ENCODE measurements at regions not wholly inside any gene's neighbourhood (a gene's known extent, or its start where the extent isn't known, plus 50 kb on each side); places are given as distances from the start of the nearest gene placed in this dataset.

- DNase-seq (no peak), ATAC-seq (no peak)
- Histone ChIP-seq H3K36me3 (ENCODE audit: control insufficient read depth, insufficient read depth, low read length) (no peaks in the 10 kb centered on the region), H3K27me3 (ENCODE audit: control insufficient read depth, insufficient read depth, low read length) (no peaks in the 10 kb centered on the region), H3K4me1 (ENCODE audit: control insufficient read depth, insufficient read depth, low read length) (no peaks in the 10 kb centered on the region), H3K4me3 (ENCODE audit: low read length) (no peak overlapping the region), H3K9me3 (ENCODE audit: control insufficient read depth, insufficient read depth, low read length) (no peaks in the 10 kb centered on the region), H3K27ac (ENCODE audit: low read length) (no peak overlapping the region)
- TF ChIP-seq CTCF (IDR thresholded peaks at IDR 0.05): no peak
- Mint-ChIP-seq H3K27me3 (ENCODE audit: low read depth in 2 of 2) (peaks cover 0 to 3% of the 10 kb centered on the region in 2 donors), H3K4me3 (no peak overlapping the region), H3K4me1 (no peaks in the 10 kb centered on the region), H3K9me3 (no peaks in the 10 kb centered on the region), H3K36me3 (no peaks in the 10 kb centered on the region), H3K27ac (no peak overlapping the region)
- 94% methylated on average over 14 of the region's 14 CpGs for WGBS (ENCODE audit: insufficient coverage)
- intact Hi-C loops (cut with micrococcal nuclease): no loop called here
These were observed 245.7 kb downstream of the PSAT1 start for GRCh38 chr9:78542491-78543181.

GRCh38 chr9:78543353-78543752 is 246.4 kb downstream of the PSAT1 start:
- no peak for TF ChIP-seq CTCF (IDR thresholded peaks at IDR 0.05)
- no peaks in the 10 kb centered on the region for H3K9me3 ChIP-seq (ENCODE audit: control insufficient read depth, insufficient read depth, low read length)
- H3K27ac ChIP-seq (ENCODE audit: low read length): no peak overlapping the region
- intact Hi-C loops (cut with micrococcal nuclease): no loop called here
- no peaks in the 10 kb centered on the region for H3K36me3 ChIP-seq (ENCODE audit: control insufficient read depth, insufficient read depth, low read length)
- Mint-ChIP-seq H3K4me1 (no peaks in the 10 kb centered on the region), H3K4me3 (no peak overlapping the region), H3K27ac (no peak overlapping the region), H3K9me3 (no peaks in the 10 kb centered on the region), H3K27me3 (ENCODE audit: low read depth in 2 of 2) (peaks cover 0 to 7% of the 10 kb centered on the region in 2 donors), H3K36me3 (no peaks in the 10 kb centered on the region)
- H3K4me1 ChIP-seq (ENCODE audit: control insufficient read depth, insufficient read depth, low read length): no peaks in the 10 kb centered on the region
- DNase-seq (no peak), ATAC-seq (no peak)
- WGBS (ENCODE audit: insufficient coverage): 95% methylated on average over 2 of the region's 3 CpGs
- no peak overlapping the region for H3K4me3 ChIP-seq (ENCODE audit: low read length)
- no peaks in the 10 kb centered on the region for H3K27me3 ChIP-seq (ENCODE audit: control insufficient read depth, insufficient read depth, low read length)

DNA sequence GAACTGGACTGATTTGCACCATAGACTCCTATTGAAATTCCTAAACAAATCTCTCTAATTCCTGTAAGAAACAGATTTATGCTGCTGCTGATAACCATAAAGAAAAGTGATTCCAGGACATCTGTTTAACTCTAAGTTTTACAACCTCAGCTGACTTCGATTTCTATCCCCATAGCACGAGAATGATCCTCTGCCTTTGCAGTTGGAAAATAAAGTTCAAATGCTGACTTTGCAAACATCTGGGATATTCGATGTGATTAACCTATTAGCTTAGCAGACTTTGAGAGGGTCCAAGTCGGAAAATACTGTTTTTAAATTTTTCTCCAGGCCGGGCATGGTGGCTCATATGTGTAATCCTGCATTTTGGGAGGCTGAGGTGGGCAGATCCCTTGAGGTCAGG is 247.3 kb downstream of the PSAT1 start:
- Mint-ChIP-seq H3K4me1 (no peaks in the 10 kb centered on the region), H3K27ac (no peak overlapping the region), H3K9me3 (no peaks in the 10 kb centered on the region), H3K27me3 (ENCODE audit: low read depth in 2 of 2) (peaks cover 0 to 7% of the 10 kb centered on the region in 2 donors), H3K36me3 (no peaks in the 10 kb centered on the region), H3K4me3 (no peak overlapping the region)
- intact Hi-C loops (cut with micrococcal nuclease): no loop called here
- Histone ChIP-seq H3K4me1 (ENCODE audit: control insufficient read depth, insufficient read depth, low read length) (no peaks in the 10 kb centered on the region), H3K36me3 (ENCODE audit: control insufficient read depth, insufficient read depth, low read length) (no peaks in the 10 kb centered on the region), H3K9me3 (ENCODE audit: control insufficient read depth, insufficient read depth, low read length) (no peaks in the 10 kb centered on the region), H3K4me3 (ENCODE audit: low read length) (no peak overlapping the region), H3K27ac (ENCODE audit: low read length) (no peak overlapping the region), H3K27me3 (ENCODE audit: control insufficient read depth, insufficient read depth, low read length) (no peaks in the 10 kb centered on the region)
- 83% methylated on average over 5 of the region's 5 CpGs for WGBS (ENCODE audit: insufficient coverage)
- DNase-seq: no peak
- ATAC-seq: no peak
- TF ChIP-seq CTCF (IDR thresholded peaks at IDR 0.05): no peak

GRCh38 chr9:78547831-78548230 is 250.9 kb downstream of the PSAT1 start:
- WGBS (ENCODE audit: insufficient coverage): no CpG with 5 or more reads among the region's 1 CpG
- ATAC-seq: no peak
- H3K4me3 Mint-ChIP-seq: no peak overlapping the region
- Histone ChIP-seq H3K27ac (ENCODE audit: low read length) (no peak overlapping the region), H3K4me3 (ENCODE audit: low read length) (no peak overlapping the region), H3K9me3 (ENCODE audit: control insufficient read depth, insufficient read depth, low read length) (no peaks in the 10 kb centered on the region), H3K27me3 (ENCODE audit: control insufficient read depth, insufficient read depth, low read length) (no peaks in the 10 kb centered on the region), H3K36me3 (ENCODE audit: control insufficient read depth, insufficient read depth, low read length) (no peaks in the 10 kb centered on the region), H3K4me1 (ENCODE audit: control insufficient read depth, insufficient read depth, low read length) (no peaks in the 10 kb centered on the region)
- H3K27ac Mint-ChIP-seq: no peak overlapping the region
- no peak for DNase-seq
- H3K9me3 Mint-ChIP-seq: no peaks in the 10 kb centered on the region
- TF ChIP-seq CTCF (IDR thresholded peaks at IDR 0.05): no peak
- no peaks in the 10 kb centered on the region for H3K4me1 Mint-ChIP-seq
- no peaks in the 10 kb centered on the region for H3K36me3 Mint-ChIP-seq
- H3K27me3 Mint-ChIP-seq (ENCODE audit: low read depth in 2 of 2): peaks cover 0 to 7% of the 10 kb centered on the region in 2 donors
- intact Hi-C loops (cut with micrococcal nuclease): no loop called here
